Immature natural killer cell (primary cell): ENCODE measurements at regions not wholly inside any gene's neighbourhood (a gene's known extent, or its start where the extent isn't known, plus 50 kb on each side); places are given as distances from the start of the nearest gene placed in this dataset.

Source experiments
- DNase-seq, 3 donors: peaks; one replicate each; pipeline ENCODE4 v3.0.0; 2022; ENCODE audit warnings: mixed read lengths in 1 of 3
- H3K27ac Mint-ChIP-seq, 6 donors: one replicate each; pipeline ENCODE4 v1.8.0; 2020; ENCODE audit warnings: mixed read lengths in 6 of 6, mild to moderate bottlenecking in 5 of 6, inconsistent platforms in 4 of 6, moderate library complexity in 3 of 6
- H3K27me3 Mint-ChIP-seq, 3 donors: one replicate each; pipeline ENCODE4 v1.8.0; 2020 to 2021; ENCODE audit warnings: low read depth in 3 of 3, mild to moderate bottlenecking in 3 of 3, mixed read lengths in 3 of 3, moderate library complexity in 3 of 3, inconsistent platforms in 1 of 3
- H3K36me3 Mint-ChIP-seq, 3 donors: one replicate each; pipeline ENCODE4 v1.8.0; 2020; ENCODE audit warnings: mixed read lengths in 3 of 3, inconsistent platforms in 2 of 3, mild to moderate bottlenecking in 2 of 3
- H3K4me1 Mint-ChIP-seq, 2 donors: one replicate each; pipeline ENCODE4 v1.8.0; 2020; ENCODE audit warnings: inconsistent platforms in 2 of 2, mild to moderate bottlenecking in 2 of 2, mixed read lengths in 2 of 2, moderate library complexity in 1 of 2
- H3K4me3 Mint-ChIP-seq, 5 donors: one replicate each; pipeline ENCODE4 v1.8.0; 2020; ENCODE audit warnings: mild to moderate bottlenecking in 5 of 5, mixed read lengths in 5 of 5, inconsistent platforms in 3 of 5, moderate library complexity in 3 of 5
- H3K9me3 Mint-ChIP-seq, 6 donors: one replicate each; pipeline ENCODE4 v1.8.0; 2020; ENCODE audit warnings: mild to moderate bottlenecking in 6 of 6, mixed read lengths in 6 of 6, inconsistent platforms in 4 of 6, moderate library complexity in 3 of 6

GRCh38 chr7:84529480-84530205 lies 335.1 kb upstream of the SEMA3A start:
- H3K27ac Mint-ChIP-seq = no peak overlapping the region
- H3K4me1 Mint-ChIP-seq = no peaks in the 10 kb centered on the region
- H3K4me3 Mint-ChIP-seq = no peak overlapping the region
- peaks cover 4 to 48% (median 14%) of the 10 kb centered on the region in 6 donors for H3K9me3 Mint-ChIP-seq
- peaks cover 0 to 2% (median 0%) of the 10 kb centered on the region in 3 donors for H3K27me3 Mint-ChIP-seq
- no peak for DNase-seq
- H3K36me3 Mint-ChIP-seq = no peaks in the 10 kb centered on the region

GRCh38 chr7:84528756-84529479 lies 334.3 kb upstream of the SEMA3A start:
- Mint-ChIP-seq H3K4me1 (no peaks in the 10 kb centered on the region), H3K27me3 (peaks cover 0 to 2% (median 0%) of the 10 kb centered on the region in 3 donors), H3K4me3 (no peak overlapping the region), H3K27ac (no peak overlapping the region), H3K36me3 (no peaks in the 10 kb centered on the region), H3K9me3 (peaks cover 4 to 42% (median 11%) of the 10 kb centered on the region in 6 donors)
- DNase-seq = no peak

GRCh38 chr7:84524714-84525694 lies 330.4 kb upstream of the SEMA3A start:
- DNase-seq = no peak
- peaks cover 4 to 35% (median 9%) of the 10 kb centered on the region in 6 donors for H3K9me3 Mint-ChIP-seq
- no peaks in the 10 kb centered on the region for H3K27me3 Mint-ChIP-seq
- H3K27ac Mint-ChIP-seq = no peak overlapping the region
- H3K4me1 Mint-ChIP-seq = no peaks in the 10 kb centered on the region
- no peak overlapping the region for H3K4me3 Mint-ChIP-seq
- no peaks in the 10 kb centered on the region for H3K36me3 Mint-ChIP-seq

- peaks cover 7 to 54% (median 25%) of the 10 kb centered on the region in 6 donors for H3K9me3 Mint-ChIP-seq
- peaks cover 0 to 1% (median 0%) of the 10 kb centered on the region in 3 donors for H3K27me3 Mint-ChIP-seq
- no peak overlapping the region for H3K4me3 Mint-ChIP-seq
Observed at GRCh38 chr7:84513061-84513460, 318.5 kb upstream of the SEMA3A start.

GRCh38 chr7:84512055-84512454 lies 317.5 kb upstream of the SEMA3A start:
- Mint-ChIP-seq H3K36me3 (no peaks in the 10 kb centered on the region), H3K27me3 (peaks cover 0 to 1% (median 0%) of the 10 kb centered on the region in 3 donors)

More at GRCh38 chr7:84513061-84513460, 318.5 kb upstream of the SEMA3A start:
- no peak for DNase-seq
- no peak overlapping the region for H3K27ac Mint-ChIP-seq
- H3K4me1 Mint-ChIP-seq = no peaks in the 10 kb centered on the region
- no peaks in the 10 kb centered on the region for H3K36me3 Mint-ChIP-seq

GRCh38 chr7:84510505-84510904 lies 315.9 kb upstream of the SEMA3A start:
- no peak overlapping the region for H3K4me3 Mint-ChIP-seq
- no peak overlapping the region for H3K27ac Mint-ChIP-seq
- DNase-seq = no peak
- H3K4me1 Mint-ChIP-seq = no peaks in the 10 kb centered on the region
- H3K36me3 Mint-ChIP-seq = peaks cover 0 to 5% (median 0%) of the 10 kb centered on the region in 3 donors
- H3K27me3 Mint-ChIP-seq = peaks cover 0 to 2% (median 1%) of the 10 kb centered on the region in 3 donors
- H3K9me3 Mint-ChIP-seq = peaks cover 6 to 62% (median 24%) of the 10 kb centered on the region in 6 donors

More at GRCh38 chr7:84512055-84512454, 317.5 kb upstream of the SEMA3A start:
- Mint-ChIP-seq H3K9me3 (peaks cover 9 to 60% (median 19%) of the 10 kb centered on the region in 6 donors), H3K4me3 (no peak overlapping the region), H3K27ac (no peak overlapping the region), H3K4me1 (no peaks in the 10 kb centered on the region)
- no peak for DNase-seq

GRCh38 chr7:84509522-84509921 lies 314.9 kb upstream of the SEMA3A start:
- Mint-ChIP-seq H3K4me1 (no peaks in the 10 kb centered on the region), H3K27me3 (peaks cover 0 to 2% (median 1%) of the 10 kb centered on the region in 3 donors), H3K27ac (no peak overlapping the region), H3K36me3 (peaks cover 0 to 5% (median 0%) of the 10 kb centered on the region in 3 donors), H3K9me3 (peaks cover 3 to 56% (median 27%) of the 10 kb centered on the region in 6 donors), H3K4me3 (no peak overlapping the region)
- DNase-seq = no peak

- peaks cover 3 to 52% (median 25%) of the 10 kb centered on the region in 6 donors for H3K9me3 Mint-ChIP-seq
- DNase-seq = no peak
- H3K4me3 Mint-ChIP-seq = no peak overlapping the region
- peaks cover 0 to 5% (median 0%) of the 10 kb centered on the region in 3 donors for H3K36me3 Mint-ChIP-seq
- no peaks in the 10 kb centered on the region for H3K4me1 Mint-ChIP-seq
- H3K27ac Mint-ChIP-seq = no peak overlapping the region
- H3K27me3 Mint-ChIP-seq = peaks cover 0 to 2% (median 1%) of the 10 kb centered on the region in 3 donors
Observed at GRCh38 chr7:84508606-84509005, 314.0 kb upstream of the SEMA3A start.

- Mint-ChIP-seq H3K36me3 (peaks cover 0 to 5% (median 0%) of the 10 kb centered on the region in 3 donors), H3K9me3 (peaks cover 3 to 50% (median 25%) of the 10 kb centered on the region in 6 donors), H3K27me3 (peaks cover 0 to 2% (median 1%) of the 10 kb centered on the region in 3 donors), H3K4me1 (no peaks in the 10 kb centered on the region), H3K4me3 (no peak overlapping the region), H3K27ac (no peak overlapping the region)
- no peak for DNase-seq
Observed at GRCh38 chr7:84507529-84507928, 312.9 kb upstream of the SEMA3A start.

- Mint-ChIP-seq H3K36me3 (peaks cover 0 to 5% (median 0%) of the 10 kb centered on the region in 3 donors), H3K27ac (no peak overlapping the region), H3K4me1 (no peaks in the 10 kb centered on the region), H3K4me3 (no peak overlapping the region), H3K9me3 (peaks cover 5 to 44% (median 24%) of the 10 kb centered on the region in 6 donors), H3K27me3 (peaks cover 0 to 2% (median 1%) of the 10 kb centered on the region in 3 donors)
- no peak for DNase-seq
Observed at GRCh38 chr7:84506151-84506550, 311.6 kb upstream of the SEMA3A start.

- no peaks in the 10 kb centered on the region for H3K4me1 Mint-ChIP-seq
Observed at GRCh38 chr7:84502239-84502638, 307.6 kb upstream of the SEMA3A start.

GRCh38 chr7:84497873-84498272 lies 303.3 kb upstream of the SEMA3A start:
- H3K27me3 Mint-ChIP-seq = no peaks in the 10 kb centered on the region
- H3K9me3 Mint-ChIP-seq = peaks cover 7 to 38% (median 16%) of the 10 kb centered on the region in 6 donors
- H3K27ac Mint-ChIP-seq = no peak overlapping the region
- no peaks in the 10 kb centered on the region for H3K4me1 Mint-ChIP-seq
- H3K4me3 Mint-ChIP-seq = no peak overlapping the region
- H3K36me3 Mint-ChIP-seq = no peaks in the 10 kb centered on the region
- no peak for DNase-seq

More at GRCh38 chr7:84502239-84502638, 307.6 kb upstream of the SEMA3A start:
- peaks cover 6 to 42% (median 14%) of the 10 kb centered on the region in 6 donors for H3K9me3 Mint-ChIP-seq
- H3K27me3 Mint-ChIP-seq = peaks cover 0 to 2% (median 0%) of the 10 kb centered on the region in 3 donors
- no peak overlapping the region for H3K4me3 Mint-ChIP-seq
- H3K36me3 Mint-ChIP-seq = peaks cover 0 to 5% (median 0%) of the 10 kb centered on the region in 3 donors
- no peak overlapping the region for H3K27ac Mint-ChIP-seq
- DNase-seq = no peak

GRCh38 chr7:84495128-84495527 lies 300.5 kb upstream of the SEMA3A start:
- H3K27ac Mint-ChIP-seq = no peak overlapping the region
- H3K4me1 Mint-ChIP-seq = no peaks in the 10 kb centered on the region
- DNase-seq = no peak
- H3K27me3 Mint-ChIP-seq = no peaks in the 10 kb centered on the region
- H3K9me3 Mint-ChIP-seq = peaks cover 4 to 30% (median 19%) of the 10 kb centered on the region in 6 donors
- H3K4me3 Mint-ChIP-seq = no peak overlapping the region
- no peaks in the 10 kb centered on the region for H3K36me3 Mint-ChIP-seq
